G401 (cell line): ENCODE measurements at regions not wholly inside any gene's neighbourhood (a gene's known extent, or its start where the extent isn't known, plus 50 kb on each side); places are given as distances from the start of the nearest gene placed in this dataset.
"Not testable (repeated sequence)": the region's sequence is repeated elsewhere in the genome, so short reads cannot be mapped to it uniquely, and the experiment has no call there.

Experiments
- DNase-seq: peaks from one replicate; pipeline ENCODE4 v3.0.0-alpha.2; 2015; ENCODE audit warnings: low spot score
- in situ Hi-C: cut with HindIII; loops from 2 replicates; pipeline ENCODE4 v1.10.0; 2016; ENCODE audit warnings: low sequenced_read_pairs, mixed read lengths

- in situ Hi-C loops, result no loop called here
- no peak for DNase-seq
Observed at GRCh38 chr7:26964156-26964808, 99.9 kb upstream of the SKAP2 start.

- in situ Hi-C loops, result no loop called here
- no peak for DNase-seq
Observed at GRCh38 chr7:26959290-26959689, 94.9 kb upstream of the SKAP2 start.

GRCh38 chr7:26958834-26959233 lies 94.4 kb upstream of the SKAP2 start:
- in situ Hi-C loops, result no loop called here
- no peak for DNase-seq

- DNase-seq, result no peak
- in situ Hi-C loops, result no loop called here
Observed at GRCh38 chr7:26955516-26955915, 91.1 kb upstream of the SKAP2 start.

- DNase-seq, result no peak
- in situ Hi-C loops, result no loop called here
Observed at GRCh38 chr7:26954951-26955350, 90.6 kb upstream of the SKAP2 start.

GRCh38 chr7:26951407-26951950 lies 87.1 kb upstream of the SKAP2 start:
- no peak for DNase-seq

GRCh38 chr7:26950889-26951288 lies 86.5 kb upstream of the SKAP2 start:
- in situ Hi-C loops, result no loop called here
- no peak for DNase-seq

More at GRCh38 chr7:26951407-26951950, 87.1 kb upstream of the SKAP2 start:
- in situ Hi-C loops, result no loop called here

- DNase-seq, result no peak
- in situ Hi-C loops, result no loop called here
Observed at GRCh38 chr7:26949319-26949718, 84.9 kb upstream of the SKAP2 start.

GRCh38 chr7:26948617-26949118 lies 84.3 kb upstream of the SKAP2 start:
- in situ Hi-C loops, result no loop called here
- DNase-seq, result no peak

GRCh38 chr7:26944501-26945358 lies 80.3 kb upstream of the SKAP2 start:
- DNase-seq, result no peak
- in situ Hi-C loops, result no loop called here

- no peak for DNase-seq
- in situ Hi-C loops, result no loop called here
Observed at GRCh38 chr7:26937939-26938623, 73.7 kb upstream of the SKAP2 start.

- in situ Hi-C loops, result no loop called here
- no peak for DNase-seq
Observed at GRCh38 chr7:26937306-26937705, 72.9 kb upstream of the SKAP2 start.

- in situ Hi-C loops, DNase-seq: not testable (repeated sequence)
Observed at GRCh38 chr7:26932616-26933015, 68.2 kb upstream of the SKAP2 start.

GRCh38 chr7:26930845-26931244 lies 66.5 kb upstream of the SKAP2 start:
- DNase-seq, result no peak
- in situ Hi-C loops, result no loop called here

- in situ Hi-C loops, result no loop called here
- DNase-seq, result peak; percentile 13
Observed at GRCh38 chr7:26930201-26930600, 65.8 kb upstream of the SKAP2 start.

GRCh38 chr7:26928703-26929347 lies 64.4 kb upstream of the SKAP2 start:
- in situ Hi-C loops, result no loop called here
- no peak for DNase-seq

- in situ Hi-C loops, result no loop called here
Observed at GRCh38 chr7:26925768-26926167, 61.4 kb upstream of the SKAP2 start.

GRCh38 chr7:26924149-26924767 lies 59.9 kb upstream of the SKAP2 start:
- no peak for DNase-seq
- in situ Hi-C loops, result no loop called here

More at GRCh38 chr7:26925768-26926167, 61.4 kb upstream of the SKAP2 start:
- DNase-seq, result no peak
